GM19397 (cell line): ENCODE measurements at regions not wholly inside any gene's neighbourhood (a gene's known extent, or its start where the extent isn't known, plus 50 kb on each side); places are given as distances from the start of the nearest gene placed in this dataset.
"Not testable (repeated sequence)": the region's sequence is repeated elsewhere in the genome, so short reads cannot be mapped to it uniquely, and the experiment has no call there.

Experiments used
- ATAC-seq: cut with Tn5 transposase; IDR thresholded peaks from one replicate; pipeline ENCODE4 v1.9.1; 2021; ENCODE audit warnings: mild to moderate bottlenecking, moderate library complexity; ENCODE audit not compliant: unreplicated experiment

- ATAC-seq = no peak
Measured at GRCh38 chr20:29296256-29297230, 1960.9 kb upstream of the DEFB115 start.

DNA sequence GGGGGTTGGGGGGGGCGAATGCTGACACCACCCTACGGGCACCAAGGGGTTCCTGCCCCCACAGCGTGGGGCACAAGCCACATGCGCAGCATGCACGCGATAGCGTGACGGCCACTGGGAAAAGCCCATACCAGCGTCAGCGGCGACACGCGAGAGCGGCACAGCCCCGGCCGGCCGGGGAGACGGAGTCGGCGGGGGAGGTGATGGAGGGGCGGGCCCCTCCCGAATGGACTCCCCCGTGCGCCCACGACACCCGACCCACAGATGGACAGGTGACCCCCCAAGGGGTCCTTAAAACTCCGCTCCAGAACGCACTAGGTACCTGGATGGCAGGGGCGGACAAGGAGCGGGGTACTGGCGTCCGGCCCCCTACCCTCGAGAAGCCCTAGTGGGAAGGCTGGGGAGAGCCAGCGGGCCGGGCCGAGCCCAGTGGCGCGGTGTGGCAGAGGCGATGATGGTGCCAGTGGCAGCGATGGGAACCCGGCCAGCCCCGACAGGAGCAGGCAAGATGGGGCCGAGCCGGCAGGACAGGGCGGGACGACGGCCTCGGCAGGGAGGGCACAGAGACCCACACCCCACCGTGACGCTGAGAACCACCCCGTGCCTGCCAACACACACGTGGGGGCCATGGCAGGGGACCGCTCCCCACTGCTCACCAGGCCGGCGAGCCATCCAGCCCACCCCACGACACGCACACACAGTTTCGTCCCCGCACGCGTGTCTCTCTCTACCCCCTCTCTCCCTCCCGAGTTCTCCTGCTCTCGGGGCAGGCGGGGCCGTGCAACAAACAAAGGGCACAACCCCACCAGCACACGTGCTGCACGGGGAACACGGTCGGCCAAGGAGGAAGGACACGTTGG is 1959.8 kb upstream of the DEFB115 start:
- ATAC-seq = no peak

- ATAC-seq = no peak
Measured at GRCh38 chr20:29298271-29298590, 1959.2 kb upstream of the DEFB115 start.

GRCh38 chr20:29298759-29299613 is 1958.5 kb upstream of the DEFB115 start:
- no peak for ATAC-seq

GRCh38 chr20:29299811-29300578 is 1957.5 kb upstream of the DEFB115 start:
- no peak for ATAC-seq

DNA sequence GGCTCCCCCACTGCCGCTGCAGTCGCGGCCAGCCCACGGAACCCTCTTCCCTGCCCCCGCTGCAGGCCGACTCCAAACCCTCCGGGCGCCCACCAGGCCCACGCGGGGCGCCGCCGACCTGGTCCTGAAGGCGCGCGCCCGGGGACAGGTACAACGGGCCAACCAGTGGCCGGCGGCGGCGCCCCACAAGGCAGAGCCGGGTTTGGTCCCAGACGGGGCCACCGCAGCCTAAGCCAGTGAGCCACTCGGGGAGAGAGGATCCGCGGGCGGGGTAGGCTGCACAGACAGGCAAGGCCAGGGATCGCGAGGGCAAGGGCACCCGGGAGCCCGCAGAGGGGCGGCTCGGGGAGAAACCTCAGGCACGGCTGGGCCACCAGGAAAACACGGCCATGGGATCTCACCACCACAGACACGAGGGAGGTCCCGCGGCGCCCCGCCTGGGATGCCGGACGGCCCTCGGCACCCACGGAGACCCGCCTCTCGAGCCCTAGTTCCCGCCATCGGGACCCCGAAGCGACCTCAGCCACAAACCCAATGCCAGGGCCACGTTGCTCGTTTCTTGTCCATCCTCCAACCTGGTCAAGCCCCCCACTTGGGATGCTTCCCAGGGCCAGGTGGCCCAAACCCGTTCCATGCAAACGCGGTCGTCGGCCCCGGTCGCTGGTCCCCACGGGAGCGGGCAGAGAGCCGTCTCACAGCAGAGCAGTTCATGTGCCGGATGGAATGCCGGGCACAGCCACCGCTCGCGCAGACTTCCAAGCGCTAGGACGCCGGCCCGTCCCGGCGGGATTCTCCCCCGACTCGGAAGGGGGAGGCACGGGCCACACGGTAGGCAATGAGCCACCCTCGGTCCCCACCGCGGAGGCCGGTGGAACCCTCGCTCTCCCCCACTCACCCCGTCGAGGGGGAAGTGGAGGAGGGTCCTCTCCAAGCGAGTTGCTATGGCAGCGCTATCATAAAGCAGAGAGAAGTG is 1956.6 kb upstream of the DEFB115 start:
- ATAC-seq = no peak

GRCh38 chr20:29301624-29302259 is 1955.7 kb upstream of the DEFB115 start:
- ATAC-seq = no peak

DNA sequence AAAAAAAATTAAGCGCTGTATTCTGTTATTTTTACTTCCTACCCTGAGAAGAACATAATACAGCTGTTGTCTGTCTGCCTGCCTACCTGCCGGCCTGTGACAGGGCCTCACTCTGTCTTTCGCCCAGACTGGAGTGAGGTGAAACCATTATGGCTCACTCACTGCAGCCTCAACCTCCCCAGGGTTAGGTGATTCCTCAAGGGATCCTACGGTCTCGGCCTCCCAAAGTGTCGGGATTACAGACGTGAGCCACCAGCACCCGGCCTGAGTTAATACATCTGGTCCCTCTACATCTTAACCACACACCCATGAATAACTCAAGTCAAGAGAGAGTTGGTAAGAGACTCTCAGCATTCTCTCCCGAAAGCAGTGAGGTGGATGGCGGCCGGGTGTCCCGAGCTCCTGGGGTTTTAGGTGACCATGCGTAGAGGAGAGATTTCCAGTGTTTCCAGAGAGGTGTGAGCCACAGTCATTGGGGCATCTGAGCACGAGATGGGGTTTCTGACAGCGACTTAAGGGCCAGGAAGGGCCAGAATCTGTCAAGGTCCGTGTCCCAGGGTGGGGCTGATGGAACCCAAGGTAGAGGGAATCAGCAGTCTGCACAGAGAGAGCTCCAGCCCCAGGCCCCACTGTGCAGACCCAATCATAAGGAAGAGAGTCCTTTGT is 1954.4 kb upstream of the DEFB115 start:
- no peak for ATAC-seq

DNA sequence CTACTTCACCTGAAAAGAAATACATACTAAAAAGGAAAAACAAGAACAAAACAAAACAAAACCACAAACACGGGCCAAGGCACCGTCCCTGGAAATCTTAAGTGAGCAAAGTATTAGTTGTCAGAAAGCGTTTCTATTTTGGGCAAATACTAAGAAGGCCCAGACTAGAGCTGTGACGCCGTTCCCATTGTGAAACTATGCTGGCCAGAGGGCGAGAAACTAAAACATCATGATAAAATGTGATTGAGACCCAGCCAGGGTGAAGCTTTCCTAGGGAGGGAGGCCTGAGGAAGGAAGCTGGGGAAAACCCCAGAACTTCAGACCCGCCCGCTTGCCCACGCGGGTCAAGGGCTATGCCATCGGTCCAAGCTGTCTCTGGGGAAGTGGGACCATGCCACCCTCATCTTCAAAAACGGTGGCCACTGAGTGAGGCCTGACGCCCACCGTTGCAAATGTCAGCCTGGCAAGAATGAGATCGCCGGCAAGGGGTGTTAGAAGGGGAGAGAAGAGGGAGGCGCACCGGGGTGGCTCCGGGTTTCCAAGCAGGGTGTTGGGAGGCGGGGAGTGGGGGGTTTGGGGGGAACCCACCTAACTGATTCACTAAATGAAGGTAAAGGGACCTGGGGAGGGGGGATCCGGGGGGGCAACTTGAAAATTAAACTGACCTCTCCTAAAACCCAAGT is 1950.9 kb upstream of the DEFB115 start:
- ATAC-seq = no peak

DNA sequence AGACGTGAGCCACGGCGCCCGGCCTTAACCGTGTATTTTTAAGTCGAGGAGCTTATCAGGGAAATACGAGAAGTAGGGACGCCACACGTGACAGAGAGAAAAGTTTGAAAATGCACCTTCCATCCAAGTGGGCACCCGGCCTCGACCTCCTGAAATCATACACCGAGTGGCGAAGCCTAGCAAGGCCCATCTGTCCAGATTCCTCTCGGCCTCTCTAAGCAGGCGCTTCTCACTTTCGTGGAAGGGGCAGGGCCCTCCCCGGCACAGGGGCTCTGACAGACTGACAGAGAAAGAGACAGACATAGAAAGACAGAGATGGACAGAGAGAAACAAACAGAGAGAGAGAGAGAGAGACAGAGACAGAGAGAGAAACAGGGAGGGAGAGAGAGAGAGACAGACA is 1950.0 kb upstream of the DEFB115 start:
- ATAC-seq = not testable (repeated sequence)

GRCh38 chr20:29308956-29309355 is 1948.5 kb upstream of the DEFB115 start:
- not testable (repeated sequence) for ATAC-seq

- ATAC-seq = not testable (repeated sequence)
Measured at GRCh38 chr20:29309481-29309880, 1948.0 kb upstream of the DEFB115 start.

GRCh38 chr20:29311046-29311445 is 1946.4 kb upstream of the DEFB115 start:
- ATAC-seq = not testable (repeated sequence)

DNA sequence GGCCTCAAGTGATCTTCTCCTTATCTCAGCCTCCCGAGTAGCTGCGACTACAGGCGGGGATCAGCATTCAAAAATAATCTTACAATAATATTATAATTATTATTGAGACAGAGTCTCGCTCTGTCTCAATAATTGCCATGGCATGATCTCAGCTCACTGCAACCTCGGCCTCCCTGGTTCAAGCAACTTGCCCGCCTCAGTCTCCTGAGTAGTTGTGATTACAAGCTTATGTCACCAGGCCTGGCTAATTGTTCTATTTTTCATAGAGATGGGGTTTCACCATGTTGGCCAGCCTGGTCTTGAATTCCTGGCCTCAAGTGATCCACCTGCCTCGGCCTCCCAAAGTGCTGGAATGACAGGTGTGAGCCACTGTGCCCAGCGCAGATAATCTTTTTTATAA is 1944.8 kb upstream of the DEFB115 start:
- not testable (repeated sequence) for ATAC-seq

DNA sequence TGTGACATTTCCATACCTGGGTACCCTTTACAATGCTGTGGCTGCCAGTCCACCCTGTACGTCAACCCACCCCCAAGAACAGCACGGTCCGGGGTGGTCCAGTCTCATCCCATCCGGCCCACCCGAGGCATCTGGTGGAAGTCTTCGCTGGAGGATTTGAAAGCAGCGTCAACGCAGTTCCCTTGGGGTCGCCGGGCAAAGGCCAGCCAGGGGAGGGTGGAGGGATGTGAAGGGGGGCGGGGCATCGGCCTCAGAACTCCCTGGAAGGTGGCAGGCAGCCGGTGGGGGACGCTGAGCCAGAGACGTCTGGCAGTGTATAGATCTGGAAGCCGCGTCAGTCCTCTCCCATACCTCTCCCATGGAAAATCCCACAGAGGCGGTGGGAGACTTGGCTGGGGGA is 1944.0 kb upstream of the DEFB115 start:
- no peak for ATAC-seq

- ATAC-seq = no peak
Measured at GRCh38 chr20:29314294-29314693, 1943.2 kb upstream of the DEFB115 start.

DNA sequence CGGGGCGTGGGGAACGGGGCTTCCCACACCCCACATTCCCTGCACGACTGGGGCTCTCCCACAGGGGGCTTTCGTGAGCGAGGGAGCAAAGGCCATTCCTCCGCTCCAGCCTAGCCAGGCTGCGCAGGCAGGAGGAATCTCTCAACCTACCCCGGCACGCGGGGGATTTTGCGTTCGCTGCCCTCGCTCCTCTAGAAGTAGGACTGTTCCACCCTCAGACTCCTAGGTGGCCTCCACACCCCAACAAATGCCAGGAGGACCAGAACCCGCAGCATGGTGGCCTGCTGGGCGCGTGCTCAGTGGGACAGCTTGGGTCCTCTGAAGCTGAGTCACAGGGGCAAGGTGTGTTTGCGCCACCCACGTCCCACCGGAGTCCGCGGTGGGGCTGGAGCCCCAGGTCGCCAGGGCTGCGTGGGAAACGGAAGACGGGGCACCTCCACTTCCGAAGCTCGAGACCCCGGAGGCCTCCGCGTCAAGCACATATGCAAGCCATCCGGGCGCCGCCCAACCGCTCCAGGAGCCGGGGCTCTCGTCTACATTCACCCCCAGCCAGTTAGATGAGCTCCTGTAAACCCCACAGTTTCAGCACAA is 1938.5 kb upstream of the DEFB115 start:
- ATAC-seq = no peak
